SK-N-SH treated with all-trans-retinoic acid at 6 μM for 48 hours (cell line): ENCODE measurements at regions not wholly inside any gene's neighbourhood (a gene's known extent, or its start where the extent isn't known, plus 50 kb on each side); places are given as distances from the start of the nearest gene placed in this dataset.

Experiments
- ATAC-seq: fragments of 200-7000 bp; cut with Tn5 transposase; 3 replicates; pipeline ENCODE4 v1.9.1; 2020; ENCODE audit warnings: mild to moderate bottlenecking, moderate library complexity
- BACH2 ChIP-seq: fragments of 250-450 bp; sonication (Bioruptor Pico); IDR thresholded peaks from 2 replicates; pipeline ENCODE4 v1.9.0; 2021; ENCODE audit warnings: mild to moderate bottlenecking, borderline replicate concordance
- CSDC2 ChIP-seq: fragments of 250-450 bp; sonication (Bioruptor Pico); IDR thresholded peaks from 2 replicates; pipeline ENCODE4 v1.5.0; 2020; ENCODE audit warnings: mild to moderate bottlenecking, moderate library complexity
- ESRRG ChIP-seq: fragments of 250-450 bp; sonication (Bioruptor Pico); IDR thresholded peaks from 2 replicates; pipeline ENCODE4 v1.6.1; 2021; ENCODE audit warnings: mild to moderate bottlenecking
- GLIS3 ChIP-seq: fragments of 250-450 bp; sonication (Bioruptor Pico); IDR thresholded peaks from 2 replicates; pipeline ENCODE4 v1.5.0; 2020; ENCODE audit warnings: mild to moderate bottlenecking, moderate library complexity
- PPARA ChIP-seq: fragments of 250-450 bp; sonication (Bioruptor Pico); IDR thresholded peaks from 2 replicates; pipeline ENCODE4 v1.5.0; 2020; ENCODE audit warnings: mild to moderate bottlenecking, borderline replicate concordance
- RARB ChIP-seq: fragments of 250-450 bp; sonication (Bioruptor Pico); IDR thresholded peaks from 2 replicates; pipeline ENCODE4 v1.8.0; 2021; ENCODE audit warnings: mild to moderate bottlenecking, moderate library complexity
- TCF4 ChIP-seq: fragments of 250-450 bp; sonication (Bioruptor Pico); IDR thresholded peaks from 2 replicates; pipeline ENCODE4 v1.8.0; 2021; ENCODE audit warnings: mild to moderate bottlenecking, moderate library complexity, borderline replicate concordance
- TOX ChIP-seq: fragments of 250-450 bp; sonication (Bioruptor Pico); IDR thresholded peaks from 2 replicates; pipeline ENCODE4 v1.8.0; 2021; ENCODE audit warnings: mild to moderate bottlenecking, moderate library complexity, borderline replicate concordance
- ZC3H10 ChIP-seq: fragments of 250-450 bp; sonication (Bioruptor Pico); IDR thresholded peaks from 2 replicates; pipeline ENCODE4 v1.5.1; 2021; ENCODE audit warnings: mild to moderate bottlenecking, moderate library complexity
- ZFP3 ChIP-seq: fragments of 250-450 bp; sonication (Bioruptor Pico); IDR thresholded peaks from 2 replicates; pipeline ENCODE4 v1.5.0; 2020; ENCODE audit warnings: mild to moderate bottlenecking, moderate library complexity
- ZFP30 ChIP-seq: fragments of 450-650 bp; formaldehyde crosslinking; IDR thresholded peaks from 2 replicates; pipeline ENCODE4 v1.5.0; 2022; ENCODE audit warnings: mild to moderate bottlenecking, moderate library complexity
- ZNF565 ChIP-seq: fragments of 450-650 bp; formaldehyde crosslinking; conservative IDR thresholded peaks from 2 replicates; pipeline ENCODE4 v1.5.0; 2020; ENCODE audit warnings: low read depth, mild to moderate bottlenecking, moderate library complexity
- ZNF8 ChIP-seq: fragments of 450-650 bp; formaldehyde crosslinking; IDR thresholded peaks from 2 replicates; pipeline ENCODE4 v1.5.0; 2020; ENCODE audit warnings: mild to moderate bottlenecking, moderate library complexity
- TF ChIP-seq, protein P1 (sequence below): fragments of 250-450 bp; sonication (Bioruptor Pico); IDR thresholded peaks from 2 replicates; pipeline ENCODE4 v1.5.0; 2020; ENCODE audit warnings: mild to moderate bottlenecking, moderate library complexity
- TF ChIP-seq, protein P2 (sequence below): fragments of 250-450 bp; sonication (Bioruptor Pico); IDR thresholded peaks from 2 replicates; pipeline ENCODE4 v1.8.0; 2021; ENCODE audit warnings: low read depth, mild to moderate bottlenecking, moderate library complexity, borderline replicate concordance
- TF ChIP-seq, protein P3 (sequence below): fragments of 250-450 bp; sonication (Bioruptor Pico); IDR thresholded peaks from 2 replicates; pipeline ENCODE4 v1.5.1; 2021; ENCODE audit warnings: mild to moderate bottlenecking, moderate library complexity
- TF ChIP-seq, protein P4 (sequence below): fragments of 250-450 bp; sonication (Bioruptor Pico); IDR thresholded peaks from 2 replicates; pipeline ENCODE4 v1.8.0; 2020; ENCODE audit warnings: mild to moderate bottlenecking, moderate library complexity, borderline replicate concordance

DNA sequence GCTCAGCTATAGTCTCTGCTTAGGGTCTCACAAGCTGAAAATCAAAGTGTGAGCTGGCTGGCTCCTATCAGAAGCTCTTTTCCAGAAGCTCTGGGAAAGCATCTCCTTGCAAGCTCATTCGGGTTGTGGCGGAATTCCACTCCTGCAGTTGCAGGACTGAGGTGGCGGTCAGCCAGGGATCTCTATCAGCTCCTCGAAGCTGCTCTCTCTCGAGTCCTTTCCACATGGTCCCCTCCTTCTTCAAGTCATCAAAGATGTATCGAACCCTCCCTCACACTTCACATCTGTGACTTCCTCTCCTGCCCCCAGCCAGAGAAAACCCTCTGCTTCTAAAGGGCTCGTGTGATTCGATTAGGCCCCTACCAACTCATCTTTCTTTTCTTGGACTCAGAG, 141.7 kb downstream of the ZFP36L2 start (continued):
- TF ChIP-seq, protein P1, sequence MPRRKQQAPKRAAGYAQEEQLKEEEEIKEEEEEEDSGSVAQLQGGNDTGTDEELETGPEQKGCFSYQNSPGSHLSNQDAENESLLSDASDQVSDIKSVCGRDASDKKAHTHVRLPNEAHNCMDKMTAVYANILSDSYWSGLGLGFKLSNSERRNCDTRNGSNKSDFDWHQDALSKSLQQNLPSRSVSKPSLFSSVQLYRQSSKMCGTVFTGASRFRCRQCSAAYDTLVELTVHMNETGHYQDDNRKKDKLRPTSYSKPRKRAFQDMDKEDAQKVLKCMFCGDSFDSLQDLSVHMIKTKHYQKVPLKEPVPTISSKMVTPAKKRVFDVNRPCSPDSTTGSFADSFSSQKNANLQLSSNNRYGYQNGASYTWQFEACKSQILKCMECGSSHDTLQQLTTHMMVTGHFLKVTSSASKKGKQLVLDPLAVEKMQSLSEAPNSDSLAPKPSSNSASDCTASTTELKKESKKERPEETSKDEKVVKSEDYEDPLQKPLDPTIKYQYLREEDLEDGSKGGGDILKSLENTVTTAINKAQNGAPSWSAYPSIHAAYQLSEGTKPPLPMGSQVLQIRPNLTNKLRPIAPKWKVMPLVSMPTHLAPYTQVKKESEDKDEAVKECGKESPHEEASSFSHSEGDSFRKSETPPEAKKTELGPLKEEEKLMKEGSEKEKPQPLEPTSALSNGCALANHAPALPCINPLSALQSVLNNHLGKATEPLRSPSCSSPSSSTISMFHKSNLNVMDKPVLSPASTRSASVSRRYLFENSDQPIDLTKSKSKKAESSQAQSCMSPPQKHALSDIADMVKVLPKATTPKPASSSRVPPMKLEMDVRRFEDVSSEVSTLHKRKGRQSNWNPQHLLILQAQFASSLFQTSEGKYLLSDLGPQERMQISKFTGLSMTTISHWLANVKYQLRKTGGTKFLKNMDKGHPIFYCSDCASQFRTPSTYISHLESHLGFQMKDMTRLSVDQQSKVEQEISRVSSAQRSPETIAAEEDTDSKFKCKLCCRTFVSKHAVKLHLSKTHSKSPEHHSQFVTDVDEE = peak; percentile 29
- TF ChIP-seq, protein P2, sequence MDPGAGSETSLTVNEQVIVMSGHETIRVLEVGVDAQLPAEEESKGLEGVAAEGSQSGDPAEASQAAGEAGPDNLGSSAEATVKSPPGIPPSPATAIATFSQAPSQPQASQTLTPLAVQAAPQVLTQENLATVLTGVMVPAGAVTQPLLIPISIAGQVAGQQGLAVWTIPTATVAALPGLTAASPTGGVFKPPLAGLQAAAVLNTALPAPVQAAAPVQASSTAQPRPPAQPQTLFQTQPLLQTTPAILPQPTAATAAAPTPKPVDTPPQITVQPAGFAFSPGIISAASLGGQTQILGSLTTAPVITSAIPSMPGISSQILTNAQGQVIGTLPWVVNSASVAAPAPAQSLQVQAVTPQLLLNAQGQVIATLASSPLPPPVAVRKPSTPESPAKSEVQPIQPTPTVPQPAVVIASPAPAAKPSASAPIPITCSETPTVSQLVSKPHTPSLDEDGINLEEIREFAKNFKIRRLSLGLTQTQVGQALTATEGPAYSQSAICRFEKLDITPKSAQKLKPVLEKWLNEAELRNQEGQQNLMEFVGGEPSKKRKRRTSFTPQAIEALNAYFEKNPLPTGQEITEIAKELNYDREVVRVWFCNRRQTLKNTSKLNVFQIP (CRISPR knock-in tag) = no peak
- TF ChIP-seq PPARA (CRISPR knock-in tag) = no peak

DNA sequence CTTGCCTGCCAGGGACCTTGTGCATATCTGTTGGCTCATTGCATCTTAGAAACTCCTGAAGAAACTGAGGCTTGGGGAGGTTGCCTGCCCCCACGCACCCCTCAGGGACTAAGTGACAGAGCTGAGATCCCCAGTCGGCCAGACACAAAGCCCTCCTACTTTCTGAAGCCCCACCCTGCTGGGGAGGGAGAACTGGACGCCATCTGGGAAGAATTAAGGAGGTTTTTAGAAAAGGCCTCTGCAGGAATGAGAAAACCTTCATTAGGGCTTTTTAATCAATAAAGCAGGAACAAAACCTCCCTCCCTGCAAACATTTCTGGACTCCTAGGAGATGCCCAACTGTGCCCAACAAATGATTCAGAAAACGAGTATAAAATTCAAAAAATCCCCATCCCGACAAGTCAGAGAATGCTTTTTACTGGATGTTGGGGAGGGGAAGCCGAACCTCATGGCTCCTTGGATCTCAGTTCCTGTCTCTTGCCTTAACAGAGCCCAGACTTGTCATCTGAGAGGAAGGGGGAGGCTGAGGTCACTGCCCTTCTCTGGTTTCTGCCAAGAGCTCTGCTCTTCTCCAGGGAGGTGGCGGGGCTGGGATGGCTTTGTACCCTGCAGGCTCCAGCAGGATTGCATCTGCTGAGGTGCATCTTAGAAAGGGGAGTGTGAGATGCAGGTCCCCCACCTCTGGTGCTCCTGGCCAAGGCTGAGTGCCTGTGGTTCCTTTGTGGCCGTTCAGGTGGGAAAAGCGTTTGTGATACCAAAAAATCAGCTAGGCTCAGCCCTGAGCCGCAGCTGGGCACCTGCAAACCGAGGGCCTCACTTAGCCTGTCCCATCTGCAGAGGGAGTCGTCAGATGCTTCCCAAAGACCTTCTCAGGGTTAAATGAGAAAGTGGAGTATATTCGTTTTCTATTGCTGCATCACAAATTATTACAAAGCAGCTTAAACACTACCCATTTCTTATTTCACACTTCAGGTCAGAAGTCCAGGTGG, 142.4 kb downstream of the ZFP36L2 start:
- no peak for TF ChIP-seq ZC3H10 (CRISPR knock-in tag)
- TF ChIP-seq ZFP3 = no peak; the same call in 1 of the 2 replicates
- peak; percentile 77 for TF ChIP-seq CSDC2 (CRISPR knock-in tag)
- peak; percentile 40; the same call in 1 of the 2 replicates for TF ChIP-seq ESRRG
- peak; percentile 85 for TF ChIP-seq TCF4 (CRISPR knock-in tag)
- 0 out of 2 replicates have a peak, but pooled peaks have one; percentile 61 for TF ChIP-seq ZNF565 (CRISPR knock-in tag)
- peak; percentile 62 for ATAC-seq

DNA sequence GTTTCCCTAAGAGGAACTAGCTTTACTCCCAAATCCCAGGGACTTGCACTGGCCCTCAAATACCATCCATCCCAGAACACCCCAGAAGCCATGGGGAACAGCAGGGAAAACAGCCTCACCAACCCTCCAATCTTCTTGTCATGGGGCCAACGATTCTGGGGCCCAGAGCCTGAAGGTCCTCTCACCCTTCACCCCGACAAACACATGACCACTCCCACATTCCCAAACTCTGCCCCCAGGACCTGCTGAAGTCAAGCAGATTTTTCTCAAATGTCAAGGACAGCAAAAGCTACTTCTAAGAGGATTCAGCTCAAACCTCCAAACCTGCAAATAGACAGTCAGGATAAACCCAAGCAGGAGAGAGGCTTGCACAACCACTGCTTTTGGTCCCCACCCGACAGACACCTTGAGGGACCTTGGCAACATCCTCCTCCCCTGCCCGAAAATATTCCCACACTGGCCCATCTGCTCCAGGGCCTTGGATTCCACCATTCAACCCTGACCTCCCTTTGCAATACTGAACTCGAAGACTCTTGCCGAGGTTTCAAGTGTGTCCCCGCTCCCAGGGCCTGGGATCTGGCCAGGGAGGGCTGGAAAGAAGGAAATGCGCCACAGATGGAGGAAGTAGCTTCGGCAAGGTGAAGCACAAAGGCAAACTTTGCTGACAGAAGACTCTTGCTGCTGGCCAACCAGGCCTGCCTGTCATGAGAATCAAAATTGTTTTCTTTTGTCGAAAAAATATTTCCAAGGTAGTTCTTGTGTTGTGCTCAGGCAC, 143.3 kb downstream of the ZFP36L2 start:
- no peak for TF ChIP-seq PPARA (CRISPR knock-in tag)
- TF ChIP-seq ZFP30 (CRISPR knock-in tag) = no peak
- TF ChIP-seq ZC3H10 (CRISPR knock-in tag) = no peak
- no peak for TF ChIP-seq ZFP3
- TF ChIP-seq BACH2 (CRISPR knock-in tag) = no peak
- TF ChIP-seq, protein P3, sequence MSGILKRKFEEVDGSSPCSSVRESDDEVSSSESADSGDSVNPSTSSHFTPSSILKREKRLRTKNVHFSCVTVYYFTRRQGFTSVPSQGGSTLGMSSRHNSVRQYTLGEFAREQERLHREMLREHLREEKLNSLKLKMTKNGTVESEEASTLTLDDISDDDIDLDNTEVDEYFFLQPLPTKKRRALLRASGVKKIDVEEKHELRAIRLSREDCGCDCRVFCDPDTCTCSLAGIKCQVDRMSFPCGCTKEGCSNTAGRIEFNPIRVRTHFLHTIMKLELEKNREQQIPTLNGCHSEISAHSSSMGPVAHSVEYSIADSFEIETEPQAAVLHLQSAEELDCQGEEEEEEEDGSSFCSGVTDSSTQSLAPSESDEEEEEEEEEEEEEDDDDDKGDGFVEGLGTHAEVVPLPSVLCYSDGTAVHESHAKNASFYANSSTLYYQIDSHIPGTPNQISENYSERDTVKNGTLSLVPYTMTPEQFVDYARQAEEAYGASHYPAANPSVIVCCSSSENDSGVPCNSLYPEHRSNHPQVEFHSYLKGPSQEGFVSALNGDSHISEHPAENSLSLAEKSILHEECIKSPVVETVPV (CRISPR knock-in tag) = no peak
- no peak for TF ChIP-seq CSDC2 (CRISPR knock-in tag)
- TF ChIP-seq TOX = no peak
- no peak for ATAC-seq

DNA sequence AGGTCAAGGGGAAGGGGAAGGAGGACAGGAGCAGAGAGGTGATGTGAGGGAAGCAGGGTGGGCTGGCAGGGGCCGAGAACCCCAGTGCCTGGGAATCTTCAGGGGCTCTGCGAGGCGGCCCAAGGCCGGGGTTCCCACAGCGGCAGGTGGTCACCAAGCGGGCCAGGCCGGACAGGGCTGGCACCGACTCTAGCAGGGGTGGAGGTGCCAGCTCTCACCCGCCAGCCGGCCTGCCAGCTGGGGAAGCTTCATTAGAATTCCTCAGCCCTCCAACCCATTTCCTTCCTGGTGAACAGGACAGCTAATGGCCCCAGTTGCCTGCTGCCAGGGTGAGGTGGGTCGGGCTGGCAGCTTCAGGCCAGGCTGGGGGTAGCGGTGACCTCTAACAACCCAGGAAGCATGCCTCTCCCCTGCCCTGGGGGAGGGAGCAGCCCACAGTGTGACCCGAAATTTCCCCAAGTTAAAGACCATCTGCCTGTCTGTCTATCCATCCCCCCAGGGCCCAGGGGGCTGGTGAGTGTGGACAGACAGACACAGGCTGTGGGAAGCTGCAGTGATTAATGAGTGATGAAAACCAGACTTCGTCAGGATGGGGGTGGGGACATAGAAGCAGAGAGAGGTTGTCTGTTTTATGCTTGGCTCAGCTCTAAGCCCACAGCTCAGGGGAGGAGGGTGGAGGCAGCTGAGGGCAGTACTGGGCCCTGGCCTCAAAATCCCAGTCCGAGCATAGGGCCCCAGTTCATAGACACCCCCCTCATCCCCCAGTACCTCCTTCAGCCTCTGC, 144.1 kb downstream of the ZFP36L2 start:
- ATAC-seq = peak; percentile 65
- TF ChIP-seq GLIS3 (CRISPR knock-in tag) = peak; percentile 45; the same call in 1 of the 2 replicates
- peak; percentile 72; the same call in 1 of the 2 replicates for TF ChIP-seq RARB (CRISPR knock-in tag)
- TF ChIP-seq ZNF8 (CRISPR knock-in tag) = peak; percentile 62; the same call in 1 of the 2 replicates
- TF ChIP-seq BACH2 (CRISPR knock-in tag) = peak; percentile 31; the same call in 1 of the 2 replicates
- TF ChIP-seq, protein P1 = peak; percentile 100
- TF ChIP-seq PPARA (CRISPR knock-in tag) = 0 out of 2 replicates have a peak, but pooled peaks have one; percentile 51
- no peak for TF ChIP-seq ZC3H10 (CRISPR knock-in tag)
- peak; percentile 97 for TF ChIP-seq TCF4 (CRISPR knock-in tag)
- TF ChIP-seq, protein P2 (CRISPR knock-in tag) = no peak; the same call in 1 of the 2 replicates
- TF ChIP-seq ZFP30 (CRISPR knock-in tag) = peak; percentile 48; the same call in 1 of the 2 replicates
- TF ChIP-seq, protein P4, sequence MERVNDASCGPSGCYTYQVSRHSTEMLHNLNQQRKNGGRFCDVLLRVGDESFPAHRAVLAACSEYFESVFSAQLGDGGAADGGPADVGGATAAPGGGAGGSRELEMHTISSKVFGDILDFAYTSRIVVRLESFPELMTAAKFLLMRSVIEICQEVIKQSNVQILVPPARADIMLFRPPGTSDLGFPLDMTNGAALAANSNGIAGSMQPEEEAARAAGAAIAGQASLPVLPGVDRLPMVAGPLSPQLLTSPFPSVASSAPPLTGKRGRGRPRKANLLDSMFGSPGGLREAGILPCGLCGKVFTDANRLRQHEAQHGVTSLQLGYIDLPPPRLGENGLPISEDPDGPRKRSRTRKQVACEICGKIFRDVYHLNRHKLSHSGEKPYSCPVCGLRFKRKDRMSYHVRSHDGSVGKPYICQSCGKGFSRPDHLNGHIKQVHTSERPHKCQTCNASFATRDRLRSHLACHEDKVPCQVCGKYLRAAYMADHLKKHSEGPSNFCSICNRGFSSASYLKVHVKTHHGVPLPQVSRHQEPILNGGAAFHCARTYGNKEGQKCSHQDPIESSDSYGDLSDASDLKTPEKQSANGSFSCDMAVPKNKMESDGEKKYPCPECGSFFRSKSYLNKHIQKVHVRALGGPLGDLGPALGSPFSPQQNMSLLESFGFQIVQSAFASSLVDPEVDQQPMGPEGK (CRISPR knock-in tag) = peak; percentile 98
- no peak for TF ChIP-seq TOX
- TF ChIP-seq CSDC2 (CRISPR knock-in tag) = peak; percentile 93
